Endothelial cell of umbilical vein (primary cell): ENCODE measurements at regions not wholly inside any gene's neighbourhood (a gene's known extent, or its start where the extent isn't known, plus 50 kb on each side); places are given as distances from the start of the nearest gene placed in this dataset.

Experiments
- BruUV-seq: library from RNA; stranded (reverse); fragments of 400-500 nt; replicated peaks from 2 replicates; lab custom pipeline; 2021; lab: Mats Ljungman, UMichigan
- CTCF ChIA-PET: fragments of 300-600, 350-600 bp; sonication (Branson Sonifier 250); formaldehyde crosslinking; loops from one replicate; lab custom pipeline; 2021; ENCODE audit warnings: antibody characterized with exemption, inconsistent platforms; lab: Charles Lee
- POLR2A ChIA-PET: fragments of 300-600, 350-600 bp; sonication (Branson Sonifier 250); formaldehyde crosslinking; loops from one replicate; lab custom pipeline; 2021; ENCODE audit warnings: antibody characterized with exemption, inconsistent platforms; lab: Charles Lee
- DNase-seq: peaks from one replicate; pipeline ENCODE4 v3.0.0-alpha.2; 2011; ENCODE audit warnings: low read depth, low spot score
- FAIRE-seq: peaks from 2 replicates; lab custom pipeline; 2011; peaks lifted over from hg19 to GRCh38; lab: Jason Lieb, UNC
- H2AFZ ChIP-seq: 2 replicates; pipeline ENCODE4 v1.6.0; 2012; ENCODE audit warnings: low read depth, low read length, control low read depth, inconsistent platforms
- H3K27ac ChIP-seq: 2 replicates; pipeline ENCODE4 v1.5.1; 2011; ENCODE audit warnings: low read depth, mild to moderate bottlenecking, control low read depth, low read length, moderate library complexity; ENCODE audit not compliant: insufficient read depth
- H3K27me3 ChIP-seq, 2 experiments: 2 replicates each; pipeline versions ENCODE4 v1.6.0 to v1.6.1; 2011; ENCODE audit warnings: low read length in 2 of 2, mixed read lengths in 1 of 2; ENCODE audit not compliant: control insufficient read depth in 2 of 2, insufficient read depth in 2 of 2
- H3K36me3 ChIP-seq, 2 experiments: 2 replicates in 1 of 2; 3 replicates in 1 of 2; pipeline ENCODE4 v1.5.1; 2011; ENCODE audit warnings: low read length in 2 of 2, mild to moderate bottlenecking in 1 of 2, moderate library complexity in 1 of 2; ENCODE audit not compliant: control insufficient read depth in 2 of 2, insufficient read depth in 2 of 2; ENCODE audit errors: extremely low read depth in 1 of 2
- H3K4me1 ChIP-seq: 3 replicates; pipeline ENCODE4 v1.5.1; 2011; ENCODE audit warnings: mild to moderate bottlenecking, low read length; ENCODE audit not compliant: control insufficient read depth, insufficient read depth; ENCODE audit errors: extremely low read depth
- H3K4me2 ChIP-seq: 2 replicates; pipeline ENCODE4 v1.6.1; 2011; ENCODE audit warnings: low read length, control low read depth, mixed read lengths; ENCODE audit not compliant: insufficient read depth
- H3K4me3 ChIP-seq, 3 experiments: fragments of 200-600 bp in 1 of 3; sonication (generic), shearing (Covaris generic) in 1 of 3; replicated peaks in 1 of 3; 2 replicates each; pipeline ENCODE4 v1.5.1; 2011 to 2016; ENCODE audit warnings: control low read depth in 3 of 3, low read length in 3 of 3, mild to moderate bottlenecking in 2 of 3, inconsistent platforms in 1 of 3, low read depth in 1 of 3, moderate library complexity in 1 of 3; ENCODE audit not compliant: insufficient read depth in 1 of 3
- H3K79me2 ChIP-seq: 2 replicates; pipeline ENCODE4 v1.6.0; 2012; ENCODE audit warnings: low read length, inconsistent platforms; ENCODE audit not compliant: control insufficient read depth, insufficient read depth
- H3K9ac ChIP-seq: replicated peaks from 2 replicates; pipeline ENCODE3; 2011; ENCODE audit warnings: low read length, control low read depth; ENCODE audit not compliant: insufficient read depth; ENCODE audit errors: extremely low read depth
- H3K9me1 ChIP-seq: replicated peaks from 3 replicates; pipeline ENCODE4 v1.6.0; 2011; ENCODE audit warnings: mild to moderate bottlenecking, low read length; ENCODE audit not compliant: control insufficient read depth, insufficient read depth; ENCODE audit errors: extremely low read depth
- H3K9me3 ChIP-seq: replicated peaks from 2 replicates; pipeline ENCODE4 v1.5.1; 2012; ENCODE audit warnings: low read length, inconsistent platforms; ENCODE audit not compliant: control insufficient read depth, insufficient read depth
- H4K20me1 ChIP-seq: replicated peaks from 2 replicates; pipeline ENCODE3; 2011; ENCODE audit warnings: mild to moderate bottlenecking, low read length; ENCODE audit not compliant: control insufficient read depth, insufficient read depth; ENCODE audit errors: extremely low read depth
- EZH2 ChIP-seq: IDR thresholded peaks from 2 replicates; pipeline ENCODE4 v1.6.1; 2012; ENCODE audit warnings: borderline replicate concordance, low read depth, mild to moderate bottlenecking, moderate library complexity, low read length, inconsistent platforms; ENCODE audit not compliant: severe bottlenecking
- FOS ChIP-seq: IDR thresholded peaks from 2 replicates; pipeline ENCODE4 v1.6.1; 2011; ENCODE audit warnings: mild to moderate bottlenecking, low read length, moderate library complexity, borderline replicate concordance; ENCODE audit not compliant: insufficient read depth
- GATA2 ChIP-seq: IDR thresholded peaks from 2 replicates; pipeline ENCODE4 v1.7.0; 2011; ENCODE audit warnings: low read depth, mild to moderate bottlenecking, moderate library complexity, mixed read lengths, low read length; ENCODE audit not compliant: insufficient read length, insufficient read depth
- JUN ChIP-seq: IDR thresholded peaks from 2 replicates; pipeline ENCODE4 v1.6.1; 2011; ENCODE audit warnings: borderline replicate concordance, low read depth; ENCODE audit not compliant: insufficient read length, insufficient read depth
- MYC ChIP-seq: IDR thresholded peaks from one replicate; pipeline ENCODE4 v1.6.1; 2011; ENCODE audit warnings: mild to moderate bottlenecking, low read depth, low read length
- POLR2A ChIP-seq: IDR thresholded peaks from 2 replicates; pipeline ENCODE4 v1.6.1; 2012; ENCODE audit warnings: low read depth, mild to moderate bottlenecking, control low read depth, low read length
- POLR2AphosphoS5 ChIP-seq: IDR thresholded peaks from 2 replicates; pipeline ENCODE4 v1.6.1; 2012; ENCODE audit warnings: low read depth, mild to moderate bottlenecking, control low read depth, low read length, moderate library complexity; ENCODE audit not compliant: insufficient read depth
- dilution Hi-C: fragments of 300-500 bp; cut with MboI; formaldehyde crosslinking; loops from one replicate; pipeline ENCODE4 v1.15.0; 2019; ENCODE audit warnings: low sequenced_read_pairs; ENCODE audit not compliant: extremely low pct_ligation_motif_present
- intact Hi-C: fragments of 100-400 bp; cut with micrococcal nuclease; formaldehyde crosslinking; loops from one replicate; pipeline ENCODE4 v1.10.0; 2022
- TF ChIP-seq, protein P1 (sequence below): IDR thresholded peaks from 2 replicates; pipeline ENCODE4 v1.6.1; 2011; ENCODE audit not compliant: insufficient read depth, insufficient read length
- TF ChIP-seq, protein P2 (sequence below), 2 donors: IDR thresholded peaks; 1 replicate in 1 of 2; 2 replicates in 1 of 2; pipeline ENCODE4 v1.5.1; 2011; ENCODE audit warnings: low read length in 2 of 2, mild to moderate bottlenecking in 2 of 2, moderate library complexity in 2 of 2, control low read depth in 1 of 2, inconsistent platforms in 1 of 2, low read depth in 1 of 2; ENCODE audit not compliant: insufficient read depth in 1 of 2; ENCODE audit errors: extremely low read depth in 1 of 2

DNA sequence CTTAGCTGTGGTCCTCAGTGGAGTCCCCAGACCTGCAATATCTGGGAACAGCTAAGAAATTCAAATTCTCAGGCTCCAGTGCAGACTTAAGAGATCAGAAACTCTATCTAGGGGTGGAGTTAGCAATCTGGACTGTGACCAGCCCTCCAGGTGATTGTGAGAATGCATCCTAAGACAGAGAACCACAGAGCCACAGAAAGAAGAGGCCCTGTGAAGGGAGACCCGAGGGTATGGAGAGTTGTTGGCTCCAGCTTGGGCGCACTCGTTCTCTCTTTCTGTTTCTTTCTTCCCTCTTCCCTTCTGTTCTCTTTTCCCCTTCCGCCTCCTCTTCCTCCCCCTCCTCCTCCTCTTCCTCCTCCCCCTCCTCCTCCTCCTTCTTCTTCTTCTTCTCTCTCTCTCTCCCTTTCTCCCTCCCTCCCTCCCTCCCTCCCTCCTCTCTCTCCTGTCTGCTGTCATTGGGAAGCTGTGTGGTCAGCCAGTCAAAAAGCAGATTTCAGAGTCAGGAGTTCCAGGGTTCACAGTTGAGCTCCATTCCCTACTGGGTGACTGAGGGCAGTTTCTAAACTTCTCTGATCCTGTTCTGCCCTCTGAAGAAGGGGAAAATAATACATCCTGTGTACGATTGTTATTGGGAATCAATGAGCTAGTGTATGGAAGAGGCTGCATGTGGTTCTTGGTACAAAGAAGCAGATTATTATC is 62.1 kb upstream of the STEAP1B start:
- CTCF ChIA-PET, result interaction anchor here (0.7 to 9.8 kb wide), 16 partner anchors 12 to 620 kb away, joined by 3 to 450 read pairs (median 6); partner anchors contain the start of genes IL6 and NUP42
- peak; percentile 20 for DNase-seq

More for the DNA sequence above, 62.1 kb upstream of the STEAP1B start:
- POLR2A ChIA-PET, result interaction anchor here (0.6 to 5.3 kb wide), 8 partner anchors 16 to 300 kb away, joined by 3 to 50 read pairs (median 8); partner anchors contain the start of gene IL6
- Histone ChIP-seq H3K4me3 (peak overlapping the region in 1 of 3 experiments; percentile 70), H3K27ac (peak overlapping the region; percentile 99), H3K9me1 (no peaks in the 10 kb centered on the region), H3K4me1 (peaks cover 66% of the 10 kb centered on the region), H3K4me2 (peak overlapping the region; percentile 88), H3K36me3 (no peaks in the 10 kb centered on the region), H3K27me3 (no peaks in the 10 kb centered on the region), H3K79me2 (peaks cover 15% of the 10 kb centered on the region), H4K20me1 (no peaks in the 10 kb centered on the region), H2AFZ (no peak overlapping the region), H3K9ac (peak overlapping the region; percentile 94), H3K9me3 (no peaks in the 10 kb centered on the region)
- BruUV-seq, result no TSS peak
- no peak for TF ChIP-seq GATA2
- no peak for TF ChIP-seq JUN
- no peak for TF ChIP-seq FOS
- no peak for TF ChIP-seq POLR2AphosphoS5
- TF ChIP-seq, protein P1, sequence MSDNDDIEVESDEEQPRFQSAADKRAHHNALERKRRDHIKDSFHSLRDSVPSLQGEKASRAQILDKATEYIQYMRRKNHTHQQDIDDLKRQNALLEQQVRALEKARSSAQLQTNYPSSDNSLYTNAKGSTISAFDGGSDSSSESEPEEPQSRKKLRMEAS, result no peak
- TF ChIP-seq, protein P2, sequence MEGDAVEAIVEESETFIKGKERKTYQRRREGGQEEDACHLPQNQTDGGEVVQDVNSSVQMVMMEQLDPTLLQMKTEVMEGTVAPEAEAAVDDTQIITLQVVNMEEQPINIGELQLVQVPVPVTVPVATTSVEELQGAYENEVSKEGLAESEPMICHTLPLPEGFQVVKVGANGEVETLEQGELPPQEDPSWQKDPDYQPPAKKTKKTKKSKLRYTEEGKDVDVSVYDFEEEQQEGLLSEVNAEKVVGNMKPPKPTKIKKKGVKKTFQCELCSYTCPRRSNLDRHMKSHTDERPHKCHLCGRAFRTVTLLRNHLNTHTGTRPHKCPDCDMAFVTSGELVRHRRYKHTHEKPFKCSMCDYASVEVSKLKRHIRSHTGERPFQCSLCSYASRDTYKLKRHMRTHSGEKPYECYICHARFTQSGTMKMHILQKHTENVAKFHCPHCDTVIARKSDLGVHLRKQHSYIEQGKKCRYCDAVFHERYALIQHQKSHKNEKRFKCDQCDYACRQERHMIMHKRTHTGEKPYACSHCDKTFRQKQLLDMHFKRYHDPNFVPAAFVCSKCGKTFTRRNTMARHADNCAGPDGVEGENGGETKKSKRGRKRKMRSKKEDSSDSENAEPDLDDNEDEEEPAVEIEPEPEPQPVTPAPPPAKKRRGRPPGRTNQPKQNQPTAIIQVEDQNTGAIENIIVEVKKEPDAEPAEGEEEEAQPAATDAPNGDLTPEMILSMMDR (IDR thresholded peaks at IDR 0.05; ENCODE audit: extremely low read depth in 1 of 2, insufficient read depth in 1 of 2, low read depth in 1 of 2, low read length in 2 of 2), result no peak
- TF ChIP-seq MYC, result no peak
- no peak for TF ChIP-seq POLR2A
- TF ChIP-seq EZH2, result no peak
- peak; percentile 47 for FAIRE-seq
- dilution Hi-C loops, result loop anchor here (25.0 kb wide), 1 partner anchor 175 kb away; the partner anchor contains the start of gene IL6
- intact Hi-C loops, result loop anchor here (1.0 to 2.0 kb wide), 9 partner anchors 15 to 296 kb away; partner anchors contain the start of gene TOMM7
